ENCODE measurements at regions not wholly inside any gene's neighbourhood (a gene's known extent, or its start where the extent isn't known, plus 50 kb on each side); places are given as distances from the start of the nearest gene placed in this dataset.

- H3K9me3 Mint-ChIP-seq = no peaks in the 10 kb centered on the region
- no peak for ATAC-seq (replicated peaks)
- H3K27me3 Mint-ChIP-seq = peaks cover 82 to 93% of the 10 kb centered on the region in 2 donors
- peaks cover 23 to 30% of the 10 kb centered on the region in 2 donors for H3K4me1 Mint-ChIP-seq (ENCODE audit: low read depth in 2 of 2)
- H3K4me3 Mint-ChIP-seq = peak overlapping the region; percentile 67 to 79
- H3K27ac Mint-ChIP-seq = no peak overlapping the region
- no peak for DNase-seq
- H3K36me3 Mint-ChIP-seq (ENCODE audit: insufficient read depth) = no peaks in the 10 kb centered on the region
These were observed 75.2 kb downstream of the INSIG1 start for GRCh38 chr7:155372782-155373358.

- DNase-seq = no peak
- no peaks in the 10 kb centered on the region for H3K9me3 Mint-ChIP-seq
- H3K4me1 Mint-ChIP-seq (ENCODE audit: low read depth in 2 of 2) = peaks cover 28 to 30% of the 10 kb centered on the region in 2 donors
- H3K36me3 Mint-ChIP-seq (ENCODE audit: insufficient read depth) = no peaks in the 10 kb centered on the region
- ATAC-seq (replicated peaks) = no peak
- H3K27me3 Mint-ChIP-seq = peaks cover 82 to 96% of the 10 kb centered on the region in 2 donors
- H3K27ac Mint-ChIP-seq = no peak overlapping the region
- peak overlapping the region; percentile 67 to 79 for H3K4me3 Mint-ChIP-seq
These were observed 75.9 kb downstream of the INSIG1 start for GRCh38 chr7:155373359-155374273.

- Mint-ChIP-seq H3K4me3 (peak overlapping the region; percentile 67 to 79), H3K4me1 (ENCODE audit: low read depth in 2 of 2) (peaks cover 30 to 31% of the 10 kb centered on the region in 2 donors), H3K27me3 (peaks cover 82 to 96% of the 10 kb centered on the region in 2 donors), H3K36me3 (ENCODE audit: insufficient read depth) (no peaks in the 10 kb centered on the region), H3K27ac (no peak overlapping the region), H3K9me3 (no peaks in the 10 kb centered on the region)
- no peak for DNase-seq
- ATAC-seq (replicated peaks) = no peak
These were observed 76.9 kb downstream of the INSIG1 start for GRCh38 chr7:155374276-155375252.

GRCh38 chr7:155375337-155376277 is 77.9 kb downstream of the INSIG1 start:
- Mint-ChIP-seq H3K4me1 (ENCODE audit: low read depth in 2 of 2) (peaks cover 35 to 36% of the 10 kb centered on the region in 2 donors), H3K36me3 (ENCODE audit: insufficient read depth) (no peaks in the 10 kb centered on the region), H3K27me3 (peaks cover 83 to 96% of the 10 kb centered on the region in 2 donors), H3K27ac (no peak overlapping the region), H3K4me3 (peak overlapping the region; percentile 42 to 67), H3K9me3 (no peaks in the 10 kb centered on the region)
- no peak for ATAC-seq (replicated peaks)
- DNase-seq = no peak

GRCh38 chr7:155377071-155377837 is 79.6 kb downstream of the INSIG1 start:
- ATAC-seq (replicated peaks) = no peak
- H3K9me3 Mint-ChIP-seq = no peaks in the 10 kb centered on the region
- H3K36me3 Mint-ChIP-seq (ENCODE audit: insufficient read depth) = no peaks in the 10 kb centered on the region
- peaks cover 39 to 44% of the 10 kb centered on the region in 2 donors for H3K4me1 Mint-ChIP-seq (ENCODE audit: low read depth in 2 of 2)
- peaks cover 85 to 98% of the 10 kb centered on the region in 2 donors for H3K27me3 Mint-ChIP-seq
- no peak overlapping the region for H3K27ac Mint-ChIP-seq
- DNase-seq = no peak
- no peak overlapping the region for H3K4me3 Mint-ChIP-seq

GRCh38 chr7:155377838-155378579 is 79.9 kb upstream of the EN2 start:
- DNase-seq (no peak), ATAC-seq (replicated peaks) (no peak)
- no peaks in the 10 kb centered on the region for H3K36me3 Mint-ChIP-seq (ENCODE audit: insufficient read depth)
- H3K9me3 Mint-ChIP-seq = no peaks in the 10 kb centered on the region
- no peak overlapping the region for H3K4me3 Mint-ChIP-seq
- H3K27ac Mint-ChIP-seq = no peak overlapping the region
- H3K4me1 Mint-ChIP-seq (ENCODE audit: low read depth in 2 of 2) = peaks cover 35 to 41% of the 10 kb centered on the region in 2 donors
- H3K27me3 Mint-ChIP-seq = peaks cover 87 to 99% of the 10 kb centered on the region in 2 donors

- Mint-ChIP-seq H3K27me3 (peaks cover 86 to 99% of the 10 kb centered on the region in 2 donors), H3K4me3 (no peak overlapping the region), H3K9me3 (no peaks in the 10 kb centered on the region), H3K4me1 (ENCODE audit: low read depth in 2 of 2) (peaks cover 30 to 36% of the 10 kb centered on the region in 2 donors), H3K27ac (no peak overlapping the region), H3K36me3 (ENCODE audit: insufficient read depth) (no peaks in the 10 kb centered on the region)
- no peak for DNase-seq
- no peak for ATAC-seq (replicated peaks)
These were observed 79.4 kb upstream of the EN2 start for GRCh38 chr7:155378580-155378934.

GRCh38 chr7:155378959-155379871 is 78.7 kb upstream of the EN2 start:
- Mint-ChIP-seq H3K36me3 (ENCODE audit: insufficient read depth) (no peaks in the 10 kb centered on the region), H3K9me3 (no peaks in the 10 kb centered on the region), H3K27ac (no peak overlapping the region), H3K4me3 (no peak overlapping the region), H3K27me3 (peaks cover 83 to 99% of the 10 kb centered on the region in 2 donors), H3K4me1 (ENCODE audit: low read depth in 2 of 2) (peaks cover 27 to 36% of the 10 kb centered on the region in 2 donors)
- ATAC-seq (replicated peaks) (no peak), DNase-seq (no peak)

GRCh38 chr7:155380221-155380861 is 77.6 kb upstream of the EN2 start:
- no peaks in the 10 kb centered on the region for H3K36me3 Mint-ChIP-seq (ENCODE audit: insufficient read depth)
- no peak overlapping the region for H3K27ac Mint-ChIP-seq
- no peak overlapping the region for H3K4me3 Mint-ChIP-seq
- DNase-seq = peak; percentile 51 to 61 (median 56)
- H3K4me1 Mint-ChIP-seq (ENCODE audit: low read depth in 2 of 2) = peaks cover 20 to 28% of the 10 kb centered on the region in 2 donors
- H3K9me3 Mint-ChIP-seq = no peaks in the 10 kb centered on the region
- H3K27me3 Mint-ChIP-seq = peaks cover 86 to 99% of the 10 kb centered on the region in 2 donors
- ATAC-seq (replicated peaks) = peak; percentile 85
